ENCODE measurements at regions not wholly inside any gene's neighbourhood (a gene's known extent, or its start where the extent isn't known, plus 50 kb on each side); places are given as distances from the start of the nearest gene placed in this dataset.

DNA sequence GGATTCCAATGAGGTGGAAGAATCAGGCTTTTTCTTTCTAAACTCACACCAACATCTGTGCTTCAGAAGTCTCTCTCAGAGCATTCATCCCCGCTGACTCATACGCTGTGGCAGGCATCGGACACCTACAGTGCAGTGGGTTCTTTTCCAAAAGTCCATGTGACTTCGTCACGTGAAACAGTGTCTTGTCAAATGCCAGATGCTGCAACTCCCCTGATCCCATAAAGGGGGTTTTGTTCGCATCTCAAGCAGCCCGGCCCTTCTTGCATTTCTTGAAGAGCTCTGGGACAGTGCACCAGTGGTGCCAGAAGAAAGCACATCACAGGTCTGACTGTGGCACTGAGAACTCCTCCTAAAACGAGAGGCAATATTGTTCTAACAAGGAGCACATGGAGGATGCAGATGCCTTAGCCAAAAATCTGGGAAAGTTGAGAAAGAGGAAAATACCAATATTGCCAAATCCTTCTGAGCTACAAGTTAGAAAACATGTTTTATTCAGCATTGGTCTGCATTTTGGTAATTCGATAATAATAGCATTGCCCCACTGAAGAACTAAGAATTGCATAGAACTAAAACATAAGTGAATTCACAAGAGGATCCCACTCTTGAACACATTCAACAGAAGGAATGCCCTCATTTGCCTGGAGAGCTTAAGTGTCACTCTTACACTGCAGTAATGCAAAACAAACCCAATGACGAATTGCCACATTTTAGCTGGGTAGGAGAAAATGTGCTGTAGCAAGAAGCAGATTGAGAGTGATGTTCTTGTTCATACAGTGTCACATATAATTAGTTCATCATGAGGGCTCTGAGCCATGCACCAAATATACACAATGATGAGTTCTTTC, 204.4 kb downstream of the CXCL12 start:
- Histone ChIP-seq H3K9me3 (ENCODE audit: control insufficient read depth, insufficient read depth, low read depth, low read length) (no peaks in the 10 kb centered on the region), H3K4me1 (ENCODE audit: control insufficient read depth, insufficient read depth, low read length) (no peaks in the 10 kb centered on the region), H3K27me3 (ENCODE audit: control insufficient read depth, insufficient read depth, low read length) (peaks cover 7% of the 10 kb centered on the region; the same call in 1 of the 2 replicates), H3K27ac (ENCODE audit: low read length) (no peak overlapping the region), H3K4me3 (ENCODE audit: low read depth in 2 of 2, low read length in 2 of 2) (no peak overlapping the region), H3K36me3 (ENCODE audit: control insufficient read depth, insufficient read depth, low read length) (no peaks in the 10 kb centered on the region)
- BruUV-seq (replicated peaks): no TSS peak
- DNase-seq (ENCODE audit: low read depth, low spot score) (no peak), ATAC-seq (no peak)
- in situ Hi-C loops (cut with HindIII; ENCODE audit: low pct_unique_long_range_greater_than_20kb, low sequenced_read_pairs) (no loop called here), intact Hi-C loops (cut with micrococcal nuclease; ENCODE audit: unreplicated experiment) (no loop called here)
- POLR2A ChIA-PET: no interaction called here
- TF ChIP-seq POLR2AphosphoS5 (IDR thresholded peaks at IDR 0.05; ENCODE audit: low read depth, low read length) (no peak), SIN3A (IDR thresholded peaks at IDR 0.05; ENCODE audit: borderline replicate concordance, insufficient read depth, low read depth, low read length) (no peak), TCF7L2 (IDR thresholded peaks at IDR 0.05; ENCODE audit: low read depth, low read length) (no peak)
- TF ChIP-seq, protein P1, sequence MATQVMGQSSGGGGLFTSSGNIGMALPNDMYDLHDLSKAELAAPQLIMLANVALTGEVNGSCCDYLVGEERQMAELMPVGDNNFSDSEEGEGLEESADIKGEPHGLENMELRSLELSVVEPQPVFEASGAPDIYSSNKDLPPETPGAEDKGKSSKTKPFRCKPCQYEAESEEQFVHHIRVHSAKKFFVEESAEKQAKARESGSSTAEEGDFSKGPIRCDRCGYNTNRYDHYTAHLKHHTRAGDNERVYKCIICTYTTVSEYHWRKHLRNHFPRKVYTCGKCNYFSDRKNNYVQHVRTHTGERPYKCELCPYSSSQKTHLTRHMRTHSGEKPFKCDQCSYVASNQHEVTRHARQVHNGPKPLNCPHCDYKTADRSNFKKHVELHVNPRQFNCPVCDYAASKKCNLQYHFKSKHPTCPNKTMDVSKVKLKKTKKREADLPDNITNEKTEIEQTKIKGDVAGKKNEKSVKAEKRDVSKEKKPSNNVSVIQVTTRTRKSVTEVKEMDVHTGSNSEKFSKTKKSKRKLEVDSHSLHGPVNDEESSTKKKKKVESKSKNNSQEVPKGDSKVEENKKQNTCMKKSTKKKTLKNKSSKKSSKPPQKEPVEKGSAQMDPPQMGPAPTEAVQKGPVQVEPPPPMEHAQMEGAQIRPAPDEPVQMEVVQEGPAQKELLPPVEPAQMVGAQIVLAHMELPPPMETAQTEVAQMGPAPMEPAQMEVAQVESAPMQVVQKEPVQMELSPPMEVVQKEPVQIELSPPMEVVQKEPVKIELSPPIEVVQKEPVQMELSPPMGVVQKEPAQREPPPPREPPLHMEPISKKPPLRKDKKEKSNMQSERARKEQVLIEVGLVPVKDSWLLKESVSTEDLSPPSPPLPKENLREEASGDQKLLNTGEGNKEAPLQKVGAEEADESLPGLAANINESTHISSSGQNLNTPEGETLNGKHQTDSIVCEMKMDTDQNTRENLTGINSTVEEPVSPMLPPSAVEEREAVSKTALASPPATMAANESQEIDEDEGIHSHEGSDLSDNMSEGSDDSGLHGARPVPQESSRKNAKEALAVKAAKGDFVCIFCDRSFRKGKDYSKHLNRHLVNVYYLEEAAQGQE (IDR thresholded peaks at IDR 0.05; ENCODE audit: insufficient read depth in 1 of 2, low read depth in 2 of 2, low read length in 1 of 2): no peak
- TF ChIP-seq, protein P2, sequence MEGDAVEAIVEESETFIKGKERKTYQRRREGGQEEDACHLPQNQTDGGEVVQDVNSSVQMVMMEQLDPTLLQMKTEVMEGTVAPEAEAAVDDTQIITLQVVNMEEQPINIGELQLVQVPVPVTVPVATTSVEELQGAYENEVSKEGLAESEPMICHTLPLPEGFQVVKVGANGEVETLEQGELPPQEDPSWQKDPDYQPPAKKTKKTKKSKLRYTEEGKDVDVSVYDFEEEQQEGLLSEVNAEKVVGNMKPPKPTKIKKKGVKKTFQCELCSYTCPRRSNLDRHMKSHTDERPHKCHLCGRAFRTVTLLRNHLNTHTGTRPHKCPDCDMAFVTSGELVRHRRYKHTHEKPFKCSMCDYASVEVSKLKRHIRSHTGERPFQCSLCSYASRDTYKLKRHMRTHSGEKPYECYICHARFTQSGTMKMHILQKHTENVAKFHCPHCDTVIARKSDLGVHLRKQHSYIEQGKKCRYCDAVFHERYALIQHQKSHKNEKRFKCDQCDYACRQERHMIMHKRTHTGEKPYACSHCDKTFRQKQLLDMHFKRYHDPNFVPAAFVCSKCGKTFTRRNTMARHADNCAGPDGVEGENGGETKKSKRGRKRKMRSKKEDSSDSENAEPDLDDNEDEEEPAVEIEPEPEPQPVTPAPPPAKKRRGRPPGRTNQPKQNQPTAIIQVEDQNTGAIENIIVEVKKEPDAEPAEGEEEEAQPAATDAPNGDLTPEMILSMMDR (IDR thresholded peaks at IDR 0.05): no peak
- CTCF ChIA-PET: no interaction called here

DNA sequence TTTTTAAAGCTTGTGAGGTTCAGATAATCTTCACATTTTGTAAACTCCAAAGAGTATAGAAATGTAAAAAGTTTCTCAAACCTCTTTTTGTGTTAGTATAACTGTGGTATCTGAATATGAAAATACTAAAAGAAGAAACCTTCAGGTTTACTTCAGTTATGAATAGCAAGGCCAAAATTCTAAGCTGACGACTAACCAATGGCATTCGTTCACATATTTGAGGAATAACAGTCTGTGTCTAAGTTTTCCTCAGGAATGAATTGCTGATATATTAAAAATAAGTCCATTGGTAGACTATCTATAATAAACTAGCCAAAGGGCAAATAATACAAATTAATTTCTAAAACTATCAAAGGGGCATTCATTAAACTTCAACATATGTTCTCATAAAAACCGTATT, 206.0 kb downstream of the CXCL12 start:
- ChIA-PET CTCF (no interaction called here), POLR2A (no interaction called here)
- no peak for DNase-seq (ENCODE audit: low read depth, low spot score)
- no peak for TF ChIP-seq TCF7L2 (IDR thresholded peaks at IDR 0.05; ENCODE audit: low read depth, low read length)
- TF ChIP-seq, protein P2 (IDR thresholded peaks at IDR 0.05): no peak
- no peak for TF ChIP-seq POLR2AphosphoS5 (IDR thresholded peaks at IDR 0.05; ENCODE audit: low read depth, low read length)
- TF ChIP-seq, protein P1 (IDR thresholded peaks at IDR 0.05; ENCODE audit: insufficient read depth in 1 of 2, low read depth in 2 of 2, low read length in 1 of 2): no peak
- TF ChIP-seq SIN3A (IDR thresholded peaks at IDR 0.05; ENCODE audit: borderline replicate concordance, insufficient read depth, low read depth, low read length): no peak
- no peak overlapping the region for H3K4me3 ChIP-seq (ENCODE audit: low read depth in 2 of 2, low read length in 2 of 2)
- no peak overlapping the region for H3K27ac ChIP-seq (ENCODE audit: low read length)
- no TSS peak for BruUV-seq (replicated peaks)
- no peaks in the 10 kb centered on the region for H3K9me3 ChIP-seq (ENCODE audit: control insufficient read depth, insufficient read depth, low read depth, low read length)
- intact Hi-C loops (cut with micrococcal nuclease; ENCODE audit: unreplicated experiment) (no loop called here), in situ Hi-C loops (cut with HindIII; ENCODE audit: low pct_unique_long_range_greater_than_20kb, low sequenced_read_pairs) (no loop called here)
- peaks cover 7% of the 10 kb centered on the region; the same call in 1 of the 2 replicates for H3K27me3 ChIP-seq (ENCODE audit: control insufficient read depth, insufficient read depth, low read length)
- no peaks in the 10 kb centered on the region for H3K4me1 ChIP-seq (ENCODE audit: control insufficient read depth, insufficient read depth, low read length)
- ATAC-seq: no peak
- no peaks in the 10 kb centered on the region for H3K36me3 ChIP-seq (ENCODE audit: control insufficient read depth, insufficient read depth, low read length)
